GM23338 (cell line): ENCODE measurements at regions not wholly inside any gene's neighbourhood (a gene's known extent, or its start where the extent isn't known, plus 50 kb on each side); places are given as distances from the start of the nearest gene placed in this dataset.

Experiments used
- ATAC-seq: fragments of 200-7000 bp; cut with Tn5 transposase; 3 replicates; pipeline ENCODE4 v1.9.1; 2020
- DNase-seq: peaks from one replicate; pipeline ENCODE4 v3.0.0-alpha.2; 2015; ENCODE audit warnings: low spot score
- H2AFZ ChIP-seq: fragments of 200-600 bp; sonication (generic); 2 replicates; pipeline ENCODE4 v1.8.0; 2016; ENCODE audit warnings: antibody characterized with exemption, mild to moderate bottlenecking, moderate library complexity
- H3F3A ChIP-seq: fragments of 200-600 bp; sonication (generic); replicated peaks from 2 replicates; pipeline ENCODE4 v1.8.0; 2017; ENCODE audit warnings: antibody characterized with exemption, mixed run types, low read depth
- H3K27ac ChIP-seq: fragments of 200-600 bp; sonication (generic); 2 replicates; pipeline ENCODE4 v1.6.1; 2016; ENCODE audit warnings: low read depth
- H3K27me3 ChIP-seq: fragments of 200-600 bp; sonication (generic); 2 replicates; pipeline ENCODE4 v1.8.0; 2016; ENCODE audit warnings: mild to moderate bottlenecking, mixed run types, moderate library complexity; ENCODE audit not compliant: insufficient read depth
- H3K36me3 ChIP-seq: fragments of 200-600 bp; sonication (generic); 2 replicates; pipeline ENCODE4 v1.8.0; 2016; ENCODE audit warnings: mild to moderate bottlenecking; ENCODE audit not compliant: insufficient read depth
- H3K4me1 ChIP-seq: fragments of 200-600 bp; sonication (generic); 2 replicates; pipeline ENCODE4 v1.8.0; 2016; ENCODE audit warnings: mild to moderate bottlenecking, moderate library complexity; ENCODE audit not compliant: insufficient read depth
- H3K4me2 ChIP-seq: fragments of 200-600 bp; sonication (generic); 2 replicates; pipeline ENCODE4 v1.7.1; 2017; ENCODE audit warnings: mixed run types
- H3K4me3 ChIP-seq: fragments of 200-600 bp; sonication (generic); 2 replicates; pipeline ENCODE4 v1.6.1; 2016; ENCODE audit warnings: mixed run types
- H3K79me2 ChIP-seq: fragments of 200-600 bp; sonication (generic); replicated peaks from 2 replicates; pipeline ENCODE4 v1.8.0; 2017; ENCODE audit warnings: mild to moderate bottlenecking; ENCODE audit not compliant: insufficient read depth
- H3K9me2 ChIP-seq: fragments of 200-600 bp; sonication (generic); 2 replicates; pipeline ENCODE4 v1.8.0; 2017; ENCODE audit not compliant: insufficient read depth
- H4K20me1 ChIP-seq: fragments of 200-600 bp; sonication (generic); replicated peaks from 2 replicates; pipeline ENCODE4 v1.8.0; 2017; ENCODE audit warnings: mild to moderate bottlenecking; ENCODE audit not compliant: insufficient read depth
- H3K27ac Mint-ChIP-seq: 2 replicates; pipeline ENCODE4 v1.8.0; 2020; ENCODE audit warnings: inconsistent platforms, mild to moderate bottlenecking, moderate library complexity, mixed read lengths
- H3K27me3 Mint-ChIP-seq: 3 replicates; pipeline ENCODE4 v1.8.0; 2022; ENCODE audit warnings: low read depth, mild to moderate bottlenecking, moderate library complexity, mixed read lengths, inconsistent platforms; ENCODE audit not compliant: insufficient read depth, poor library complexity
- H3K36me3 Mint-ChIP-seq: 3 replicates; pipeline ENCODE4 v1.8.0; 2021; ENCODE audit warnings: low read depth, mild to moderate bottlenecking, inconsistent platforms, moderate library complexity, mixed read lengths
- H3K4me1 Mint-ChIP-seq: 3 replicates; pipeline ENCODE4 v1.8.0; 2020; ENCODE audit warnings: mild to moderate bottlenecking, inconsistent platforms, mixed read lengths
- H3K4me3 Mint-ChIP-seq: 3 replicates; pipeline ENCODE4 v1.8.0; 2021; ENCODE audit warnings: moderate library complexity, mild to moderate bottlenecking, inconsistent platforms, mixed read lengths
- H3K9me3 Mint-ChIP-seq: 3 replicates; pipeline ENCODE4 v1.8.0; 2020; ENCODE audit warnings: moderate library complexity, mild to moderate bottlenecking, inconsistent platforms, mixed read lengths
- CREB1 ChIP-seq: fragments of 250-450 bp; sonication (Bioruptor Pico); IDR thresholded peaks from 2 replicates; pipeline ENCODE4 v1.5.0; 2020; ENCODE audit warnings: low read depth, mild to moderate bottlenecking, moderate library complexity
- ETS1 ChIP-seq: IDR thresholded peaks from 2 replicates; pipeline ENCODE4 v1.6.1; 2016; ENCODE audit warnings: antibody characterized with exemption
- EZH2 ChIP-seq: fragments of 200-600 bp; sonication (generic); IDR thresholded peaks from one replicate; pipeline ENCODE4 v1.8.0; 2017; ENCODE audit warnings: antibody characterized with exemption, mild to moderate bottlenecking, low read depth; ENCODE audit not compliant: unreplicated experiment
- EZH2phosphoT487 ChIP-seq: fragments of 200-600 bp; sonication (generic); IDR thresholded peaks from one replicate; pipeline ENCODE4 v1.8.1; 2018; ENCODE audit warnings: antibody characterized with exemption; ENCODE audit not compliant: unreplicated experiment
- JUNB ChIP-seq: IDR thresholded peaks from one replicate; pipeline ENCODE4 v1.6.1; 2016; ENCODE audit warnings: antibody characterized with exemption; ENCODE audit not compliant: unreplicated experiment
- NANOG ChIP-seq: IDR thresholded peaks from 2 replicates; pipeline ENCODE4 v1.6.1; 2016; ENCODE audit warnings: antibody characterized with exemption, borderline replicate concordance
- POLR2AphosphoS5 ChIP-seq: IDR thresholded peaks from 2 replicates; pipeline ENCODE4 v1.6.1; 2016; ENCODE audit warnings: antibody characterized with exemption, low read depth
- REST ChIP-seq: IDR thresholded peaks from one replicate; pipeline ENCODE4 v1.6.1; 2018; ENCODE audit warnings: antibody characterized with exemption; ENCODE audit not compliant: unreplicated experiment
- STAT1 ChIP-seq: IDR thresholded peaks from one replicate; pipeline ENCODE4 v1.6.1; 2016; ENCODE audit warnings: antibody characterized with exemption; ENCODE audit not compliant: unreplicated experiment
- ZNF114 ChIP-seq: fragments of 250-450 bp; sonication (Bioruptor Pico); IDR thresholded peaks from 2 replicates; pipeline ENCODE4 v1.5.0; 2020; ENCODE audit warnings: mild to moderate bottlenecking, moderate library complexity
- ZNF331 ChIP-seq: fragments of 250-450 bp; sonication (Bioruptor Pico); IDR thresholded peaks from 2 replicates; pipeline ENCODE4 v1.5.0; 2020; ENCODE audit warnings: low read depth, mild to moderate bottlenecking, moderate library complexity
- TF ChIP-seq, protein P1 (sequence below), 2 experiments: fragments of 200-600 bp in 1 of 2; sonication (generic) in 1 of 2; conservative IDR thresholded peaks; 2 replicates each; pipeline versions ENCODE4 v1.5.1 to v1.6.1; 2016 to 2017; ENCODE audit warnings: antibody characterized with exemption in 2 of 2, low read depth in 2 of 2, mild to moderate bottlenecking in 2 of 2, moderate library complexity in 1 of 2
- TF ChIP-seq, protein P2 (sequence below): fragments of 250-450 bp; sonication (Bioruptor Pico); IDR thresholded peaks from 2 replicates; pipeline ENCODE4 v1.5.0; 2020; ENCODE audit warnings: mild to moderate bottlenecking, moderate library complexity

DNA sequence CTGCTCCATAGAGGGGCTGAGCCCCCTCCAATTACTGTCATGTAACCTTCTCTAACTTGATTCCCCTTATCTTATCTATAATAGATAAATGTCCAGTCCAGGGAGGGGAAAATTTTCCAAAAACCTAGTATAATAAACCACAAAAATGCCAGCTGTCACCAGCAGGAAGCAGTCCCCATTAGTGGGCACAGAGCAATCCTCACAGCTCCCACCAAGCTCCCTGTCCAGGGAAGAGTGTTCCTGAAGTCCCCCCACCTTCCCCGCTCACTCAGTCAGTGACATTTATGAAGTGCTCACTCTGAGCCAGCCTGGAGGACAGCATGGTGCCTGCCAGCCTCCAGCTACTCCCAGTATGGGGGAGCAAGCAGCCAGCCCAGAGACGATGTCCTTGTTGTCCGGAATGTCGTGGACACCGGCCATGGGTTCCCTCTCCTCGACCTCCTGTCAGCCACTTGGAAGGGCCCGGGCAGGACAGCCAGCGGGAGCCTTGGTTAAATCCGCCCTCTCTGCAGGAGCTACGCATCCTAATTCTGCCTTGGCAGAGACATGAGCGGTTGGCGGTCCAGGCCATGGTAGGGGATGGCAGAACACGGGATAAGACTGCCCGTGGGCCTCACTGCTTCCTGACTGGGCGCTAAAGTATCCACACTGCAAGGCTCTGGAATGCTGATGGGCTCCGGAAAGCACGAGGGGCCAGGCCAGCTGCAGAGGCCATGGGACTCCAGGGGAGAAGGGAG is 102.0 kb upstream of the CDH5 start:
- no peak overlapping the region for H3K27ac Mint-ChIP-seq
- no peak overlapping the region for H3K4me2 ChIP-seq
- H3K27me3 Mint-ChIP-seq: peaks cover 5% of the 10 kb centered on the region
- no peak overlapping the region for H2AFZ ChIP-seq
- no peak overlapping the region for H3K4me3 Mint-ChIP-seq
- no peak overlapping the region for H3K27ac ChIP-seq
- no peaks in the 10 kb centered on the region for H3K9me2 ChIP-seq
- H3K36me3 ChIP-seq: no peaks in the 10 kb centered on the region
- H3F3A ChIP-seq: no peaks in the 10 kb centered on the region
- H3K4me3 ChIP-seq: no peak overlapping the region
- peaks cover 11% of the 10 kb centered on the region for H3K4me1 Mint-ChIP-seq
- H3K36me3 Mint-ChIP-seq: no peaks in the 10 kb centered on the region; the same call in 2 of the 3 replicates
- H3K27me3 ChIP-seq: peaks cover 4% of the 10 kb centered on the region; the same call in 1 of the 2 replicates
- no peaks in the 10 kb centered on the region for H4K20me1 ChIP-seq
- no peaks in the 10 kb centered on the region for H3K79me2 ChIP-seq
- ATAC-seq: no peak
- TF ChIP-seq POLR2AphosphoS5: no peak
- no peak for TF ChIP-seq ZNF114 (CRISPR knock-in tag)
- no peak for TF ChIP-seq ETS1
- TF ChIP-seq EZH2: no peak
- TF ChIP-seq STAT1: no peak
- TF ChIP-seq EZH2phosphoT487: no peak
- TF ChIP-seq, protein P1, sequence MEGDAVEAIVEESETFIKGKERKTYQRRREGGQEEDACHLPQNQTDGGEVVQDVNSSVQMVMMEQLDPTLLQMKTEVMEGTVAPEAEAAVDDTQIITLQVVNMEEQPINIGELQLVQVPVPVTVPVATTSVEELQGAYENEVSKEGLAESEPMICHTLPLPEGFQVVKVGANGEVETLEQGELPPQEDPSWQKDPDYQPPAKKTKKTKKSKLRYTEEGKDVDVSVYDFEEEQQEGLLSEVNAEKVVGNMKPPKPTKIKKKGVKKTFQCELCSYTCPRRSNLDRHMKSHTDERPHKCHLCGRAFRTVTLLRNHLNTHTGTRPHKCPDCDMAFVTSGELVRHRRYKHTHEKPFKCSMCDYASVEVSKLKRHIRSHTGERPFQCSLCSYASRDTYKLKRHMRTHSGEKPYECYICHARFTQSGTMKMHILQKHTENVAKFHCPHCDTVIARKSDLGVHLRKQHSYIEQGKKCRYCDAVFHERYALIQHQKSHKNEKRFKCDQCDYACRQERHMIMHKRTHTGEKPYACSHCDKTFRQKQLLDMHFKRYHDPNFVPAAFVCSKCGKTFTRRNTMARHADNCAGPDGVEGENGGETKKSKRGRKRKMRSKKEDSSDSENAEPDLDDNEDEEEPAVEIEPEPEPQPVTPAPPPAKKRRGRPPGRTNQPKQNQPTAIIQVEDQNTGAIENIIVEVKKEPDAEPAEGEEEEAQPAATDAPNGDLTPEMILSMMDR (conservative IDR thresholded peaks at IDR 0.05; ENCODE audit: low read depth in 2 of 2): no peak
- TF ChIP-seq NANOG: no peak
- no peak for TF ChIP-seq CREB1 (CRISPR knock-in tag)
- TF ChIP-seq JUNB: no peak
- no peak for TF ChIP-seq ZNF331 (CRISPR knock-in tag)
- no peak for TF ChIP-seq REST
- TF ChIP-seq, protein P2, sequence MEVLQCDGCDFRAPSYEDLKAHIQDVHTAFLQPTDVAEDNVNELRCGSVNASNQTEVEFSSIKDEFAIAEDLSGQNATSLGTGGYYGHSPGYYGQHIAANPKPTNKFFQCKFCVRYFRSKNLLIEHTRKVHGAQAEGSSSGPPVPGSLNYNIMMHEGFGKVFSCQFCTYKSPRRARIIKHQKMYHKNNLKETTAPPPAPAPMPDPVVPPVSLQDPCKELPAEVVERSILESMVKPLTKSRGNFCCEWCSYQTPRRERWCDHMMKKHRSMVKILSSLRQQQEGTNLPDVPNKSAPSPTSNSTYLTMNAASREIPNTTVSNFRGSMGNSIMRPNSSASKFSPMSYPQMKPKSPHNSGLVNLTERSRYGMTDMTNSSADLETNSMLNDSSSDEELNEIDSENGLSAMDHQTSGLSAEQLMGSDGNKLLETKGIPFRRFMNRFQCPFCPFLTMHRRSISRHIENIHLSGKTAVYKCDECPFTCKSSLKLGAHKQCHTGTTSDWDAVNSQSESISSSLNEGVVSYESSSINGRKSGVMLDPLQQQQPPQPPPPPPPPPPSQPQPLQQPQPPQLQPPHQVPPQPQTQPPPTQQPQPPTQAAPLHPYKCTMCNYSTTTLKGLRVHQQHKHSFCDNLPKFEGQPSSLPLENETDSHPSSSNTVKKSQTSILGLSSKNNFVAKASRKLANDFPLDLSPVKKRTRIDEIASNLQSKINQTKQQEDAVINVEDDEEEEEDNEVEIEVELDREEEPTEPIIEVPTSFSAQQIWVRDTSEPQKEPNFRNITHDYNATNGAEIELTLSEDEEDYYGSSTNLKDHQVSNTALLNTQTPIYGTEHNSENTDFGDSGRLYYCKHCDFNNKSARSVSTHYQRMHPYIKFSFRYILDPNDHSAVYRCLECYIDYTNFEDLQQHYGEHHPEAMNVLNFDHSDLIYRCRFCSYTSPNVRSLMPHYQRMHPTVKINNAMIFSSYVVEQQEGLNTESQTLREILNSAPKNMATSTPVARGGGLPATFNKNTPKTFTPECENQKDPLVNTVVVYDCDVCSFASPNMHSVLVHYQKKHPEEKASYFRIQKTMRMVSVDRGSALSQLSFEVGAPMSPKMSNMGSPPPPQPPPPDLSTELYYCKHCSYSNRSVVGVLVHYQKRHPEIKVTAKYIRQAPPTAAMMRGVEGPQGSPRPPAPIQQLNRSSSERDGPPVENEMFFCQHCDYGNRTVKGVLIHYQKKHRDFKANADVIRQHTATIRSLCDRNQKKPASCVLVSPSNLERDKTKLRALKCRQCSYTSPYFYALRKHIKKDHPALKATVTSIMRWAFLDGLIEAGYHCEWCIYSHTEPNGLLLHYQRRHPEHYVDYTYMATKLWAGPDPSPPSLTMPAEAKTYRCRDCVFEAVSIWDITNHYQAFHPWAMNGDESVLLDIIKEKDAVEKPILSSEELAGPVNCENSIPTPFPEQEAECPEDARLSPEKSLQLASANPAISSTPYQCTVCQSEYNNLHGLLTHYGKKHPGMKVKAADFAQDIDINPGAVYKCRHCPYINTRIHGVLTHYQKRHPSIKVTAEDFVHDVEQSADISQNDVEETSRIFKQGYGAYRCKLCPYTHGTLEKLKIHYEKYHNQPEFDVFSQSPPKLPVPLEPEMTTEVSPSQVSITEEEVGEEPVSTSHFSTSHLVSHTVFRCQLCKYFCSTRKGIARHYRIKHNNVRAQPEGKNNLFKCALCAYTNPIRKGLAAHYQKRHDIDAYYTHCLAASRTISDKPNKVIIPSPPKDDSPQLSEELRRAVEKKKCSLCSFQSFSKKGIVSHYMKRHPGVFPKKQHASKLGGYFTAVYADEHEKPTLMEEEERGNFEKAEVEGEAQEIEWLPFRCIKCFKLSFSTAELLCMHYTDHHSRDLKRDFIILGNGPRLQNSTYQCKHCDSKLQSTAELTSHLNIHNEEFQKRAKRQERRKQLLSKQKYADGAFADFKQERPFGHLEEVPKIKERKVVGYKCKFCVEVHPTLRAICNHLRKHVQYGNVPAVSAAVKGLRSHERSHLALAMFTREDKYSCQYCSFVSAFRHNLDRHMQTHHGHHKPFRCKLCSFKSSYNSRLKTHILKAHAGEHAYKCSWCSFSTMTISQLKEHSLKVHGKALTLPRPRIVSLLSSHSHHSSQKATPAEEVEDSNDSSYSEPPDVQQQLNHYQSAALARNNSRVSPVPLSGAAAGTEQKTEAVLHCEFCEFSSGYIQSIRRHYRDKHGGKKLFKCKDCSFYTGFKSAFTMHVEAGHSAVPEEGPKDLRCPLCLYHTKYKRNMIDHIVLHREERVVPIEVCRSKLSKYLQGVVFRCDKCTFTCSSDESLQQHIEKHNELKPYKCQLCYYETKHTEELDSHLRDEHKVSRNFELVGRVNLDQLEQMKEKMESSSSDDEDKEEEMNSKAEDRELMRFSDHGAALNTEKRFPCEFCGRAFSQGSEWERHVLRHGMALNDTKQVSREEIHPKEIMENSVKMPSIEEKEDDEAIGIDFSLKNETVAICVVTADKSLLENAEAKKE (CRISPR knock-in tag): no peak
- H3K4me1 ChIP-seq: peaks cover 7% of the 10 kb centered on the region
- H3K9me3 Mint-ChIP-seq: no peaks in the 10 kb centered on the region
- DNase-seq: no peak
